ENCODE measurements at regions not wholly inside any gene's neighbourhood (a gene's known extent, or its start where the extent isn't known, plus 50 kb on each side); places are given as distances from the start of the nearest gene placed in this dataset.

GRCh38 chr6:170057034-170057734 lies 233.7 kb downstream of the DLL1 start:
- no peaks in the 10 kb centered on the region for H3K9me2 ChIP-seq (ENCODE audit: insufficient read depth)
- no peaks in the 10 kb centered on the region for H3K36me3 ChIP-seq (ENCODE audit: insufficient read depth)
- no peaks in the 10 kb centered on the region for H4K20me1 ChIP-seq (replicated peaks; ENCODE audit: insufficient read depth)
- H3K4me3 Mint-ChIP-seq: no peak overlapping the region; the same call in 2 of the 3 replicates
- TF ChIP-seq STAT1 (IDR thresholded peaks at IDR 0.05; ENCODE audit: unreplicated experiment) (no peak), CREB1 (CRISPR knock-in tag; IDR thresholded peaks at IDR 0.05; ENCODE audit: low read depth) (no peak), EZH2phosphoT487 (IDR thresholded peaks at IDR 0.05; ENCODE audit: unreplicated experiment) (no peak), NANOG (IDR thresholded peaks at IDR 0.05; ENCODE audit: borderline replicate concordance) (no peak), ETS1 (IDR thresholded peaks at IDR 0.05) (no peak), ZNF331 (CRISPR knock-in tag; IDR thresholded peaks at IDR 0.05; ENCODE audit: low read depth) (no peak), ZNF462 (CRISPR knock-in tag; IDR thresholded peaks at IDR 0.05) (no peak), EZH2 (IDR thresholded peaks at IDR 0.05; ENCODE audit: low read depth, unreplicated experiment) (no peak), ZNF114 (CRISPR knock-in tag; IDR thresholded peaks at IDR 0.05) (no peak), POLR2AphosphoS5 (IDR thresholded peaks at IDR 0.05; ENCODE audit: low read depth) (no peak), JUNB (IDR thresholded peaks at IDR 0.05; ENCODE audit: unreplicated experiment) (no peak), REST (IDR thresholded peaks at IDR 0.05; ENCODE audit: unreplicated experiment) (no peak), CTCF (conservative IDR thresholded peaks at IDR 0.05; ENCODE audit: low read depth in 2 of 2) (no peak)
- no peak overlapping the region for H3K27ac Mint-ChIP-seq
- ATAC-seq (no peak), DNase-seq (ENCODE audit: low spot score) (no peak)
- no peaks in the 10 kb centered on the region for H3K79me2 ChIP-seq (replicated peaks; ENCODE audit: insufficient read depth)
- peaks cover 9% of the 10 kb centered on the region for H3K27me3 Mint-ChIP-seq (ENCODE audit: insufficient read depth, low read depth, poor library complexity)
- H3K27me3 ChIP-seq (ENCODE audit: insufficient read depth): no peaks in the 10 kb centered on the region
- no peak overlapping the region for H3K4me2 ChIP-seq
- no peaks in the 10 kb centered on the region for H3K4me1 ChIP-seq (ENCODE audit: insufficient read depth)
- H3K4me3 ChIP-seq: no peak overlapping the region
- no peak overlapping the region for H2AFZ ChIP-seq
- no peaks in the 10 kb centered on the region for H3F3A ChIP-seq (replicated peaks; ENCODE audit: low read depth)
- H3K9me3 Mint-ChIP-seq: peaks cover 26% of the 10 kb centered on the region
- H3K27ac ChIP-seq (ENCODE audit: low read depth): no peak overlapping the region
- H3K4me1 Mint-ChIP-seq: no peaks in the 10 kb centered on the region; the same call in 2 of the 3 replicates
- H3K36me3 Mint-ChIP-seq (ENCODE audit: low read depth): peaks cover 13% of the 10 kb centered on the region

All from GM23338 (cell line).